LNCAP (cell line): ENCODE measurements at regions not wholly inside any gene's neighbourhood (a gene's known extent, or its start where the extent isn't known, plus 50 kb on each side); places are given as distances from the start of the nearest gene placed in this dataset.

Experiments used
- CTCF ChIP-seq: fragments of 450-650 bp; IDR thresholded peaks from 2 replicates; pipeline ENCODE4 v1.5.1; 2017; ENCODE audit warnings: mild to moderate bottlenecking

GRCh38 chr6:10144772-10145171 lies 270.1 kb downstream of the TFAP2A start:
- TF ChIP-seq CTCF, result no peak

- TF ChIP-seq CTCF, result no peak
These were observed 273.0 kb downstream of the TFAP2A start for GRCh38 chr6:10141746-10142443.

- TF ChIP-seq CTCF, result no peak
These were observed 274.1 kb downstream of the TFAP2A start for GRCh38 chr6:10140824-10141223.

- no peak for TF ChIP-seq CTCF
These were observed 274.7 kb downstream of the TFAP2A start for GRCh38 chr6:10140136-10140535.

GRCh38 chr6:10138917-10139316 lies 276.0 kb downstream of the TFAP2A start:
- TF ChIP-seq CTCF, result no peak

- no peak for TF ChIP-seq CTCF
These were observed 278.2 kb downstream of the TFAP2A start for GRCh38 chr6:10136636-10137035.

- TF ChIP-seq CTCF, result no peak
These were observed 286.2 kb downstream of the TFAP2A start for GRCh38 chr6:10128721-10129120.

GRCh38 chr6:10122164-10122563 lies 292.7 kb downstream of the TFAP2A start:
- TF ChIP-seq CTCF, result no peak
